ENCODE measurements at regions not wholly inside any gene's neighbourhood (a gene's known extent, or its start where the extent isn't known, plus 50 kb on each side); places are given as distances from the start of the nearest gene placed in this dataset.

DNA sequence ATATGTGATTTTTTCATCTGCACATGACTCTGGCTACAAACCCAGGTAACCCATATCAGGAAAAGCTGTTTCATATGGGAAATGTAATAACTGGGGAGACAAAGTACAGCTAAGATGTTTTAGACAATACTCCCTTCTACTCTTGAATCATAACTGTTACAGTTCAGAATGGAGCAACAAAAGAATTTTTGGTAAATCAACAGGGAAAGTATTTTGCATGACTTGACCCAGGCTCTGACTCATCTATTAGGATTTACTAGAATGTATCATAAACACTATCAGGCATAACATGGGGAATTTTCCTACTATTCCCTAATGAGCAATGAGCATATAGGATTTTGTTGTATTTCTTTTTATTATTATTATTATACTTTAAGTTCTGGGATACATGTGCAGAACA lies 553.0 kb downstream of the SLC16A7 start:
- no peak for FAIRE-seq
- POLR2A ChIA-PET: no interaction called here
- intact Hi-C loops (cut with micrococcal nuclease): no loop called here
- TF ChIP-seq, protein P1, sequence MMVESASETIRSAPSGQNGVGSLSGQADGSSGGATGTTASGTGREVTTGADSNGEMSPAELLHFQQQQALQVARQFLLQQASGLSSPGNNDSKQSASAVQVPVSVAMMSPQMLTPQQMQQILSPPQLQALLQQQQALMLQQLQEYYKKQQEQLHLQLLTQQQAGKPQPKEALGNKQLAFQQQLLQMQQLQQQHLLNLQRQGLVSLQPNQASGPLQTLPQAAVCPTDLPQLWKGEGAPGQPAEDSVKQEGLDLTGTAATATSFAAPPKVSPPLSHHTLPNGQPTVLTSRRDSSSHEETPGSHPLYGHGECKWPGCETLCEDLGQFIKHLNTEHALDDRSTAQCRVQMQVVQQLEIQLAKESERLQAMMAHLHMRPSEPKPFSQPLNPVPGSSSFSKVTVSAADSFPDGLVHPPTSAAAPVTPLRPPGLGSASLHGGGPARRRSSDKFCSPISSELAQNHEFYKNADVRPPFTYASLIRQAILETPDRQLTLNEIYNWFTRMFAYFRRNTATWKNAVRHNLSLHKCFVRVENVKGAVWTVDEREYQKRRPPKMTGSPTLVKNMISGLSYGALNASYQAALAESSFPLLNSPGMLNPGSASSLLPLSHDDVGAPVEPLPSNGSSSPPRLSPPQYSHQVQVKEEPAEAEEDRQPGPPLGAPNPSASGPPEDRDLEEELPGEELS (CRISPR knock-in tag; IDR thresholded peaks at IDR 0.05; ENCODE audit: borderline replicate concordance): no peak
- no peak for TF ChIP-seq ZKSCAN8 (CRISPR knock-in tag; IDR thresholded peaks at IDR 0.05)
- TF ChIP-seq ZBTB8A (IDR thresholded peaks at IDR 0.05; ENCODE audit: partially characterized antibody): no peak
- no peak for TF ChIP-seq ZNF780A (CRISPR knock-in tag; IDR thresholded peaks at IDR 0.05)
- no peak for TF ChIP-seq ZSCAN32 (CRISPR knock-in tag; IDR thresholded peaks at IDR 0.05)
- no peak for TF ChIP-seq YBX1 (IDR thresholded peaks at IDR 0.05)
- TF ChIP-seq HMG20A (CRISPR knock-in tag; conservative IDR thresholded peaks at IDR 0.05): no peak
- no peak for TF ChIP-seq KDM2B (CRISPR knock-in tag; IDR thresholded peaks at IDR 0.05)
- no peak for TF ChIP-seq ESRRB (CRISPR knock-in tag; IDR thresholded peaks at IDR 0.05; ENCODE audit: borderline replicate concordance)
- TF ChIP-seq, protein P2, sequence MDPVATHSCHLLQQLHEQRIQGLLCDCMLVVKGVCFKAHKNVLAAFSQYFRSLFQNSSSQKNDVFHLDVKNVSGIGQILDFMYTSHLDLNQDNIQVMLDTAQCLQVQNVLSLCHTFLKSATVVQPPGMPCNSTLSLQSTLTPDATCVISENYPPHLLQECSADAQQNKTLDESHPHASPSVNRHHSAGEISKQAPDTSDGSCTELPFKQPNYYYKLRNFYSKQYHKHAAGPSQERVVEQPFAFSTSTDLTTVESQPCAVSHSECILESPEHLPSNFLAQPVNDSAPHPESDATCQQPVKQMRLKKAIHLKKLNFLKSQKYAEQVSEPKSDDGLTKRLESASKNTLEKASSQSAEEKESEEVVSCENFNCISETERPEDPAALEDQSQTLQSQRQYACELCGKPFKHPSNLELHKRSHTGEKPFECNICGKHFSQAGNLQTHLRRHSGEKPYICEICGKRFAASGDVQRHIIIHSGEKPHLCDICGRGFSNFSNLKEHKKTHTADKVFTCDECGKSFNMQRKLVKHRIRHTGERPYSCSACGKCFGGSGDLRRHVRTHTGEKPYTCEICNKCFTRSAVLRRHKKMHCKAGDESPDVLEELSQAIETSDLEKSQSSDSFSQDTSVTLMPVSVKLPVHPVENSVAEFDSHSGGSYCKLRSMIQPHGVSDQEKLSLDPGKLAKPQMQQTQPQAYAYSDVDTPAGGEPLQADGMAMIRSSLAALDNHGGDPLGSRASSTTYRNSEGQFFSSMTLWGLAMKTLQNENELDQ (CRISPR knock-in tag; IDR thresholded peaks at IDR 0.05; ENCODE audit: borderline replicate concordance): no peak
- no peak for TF ChIP-seq KDM4B (IDR thresholded peaks at IDR 0.05; ENCODE audit: borderline replicate concordance in 2 of 2, low read depth in 1 of 2)
- TF ChIP-seq CEBPG (CRISPR knock-in tag; IDR thresholded peaks at IDR 0.05): no peak
- no peak for TF ChIP-seq CEBPG (tag; conservative IDR thresholded peaks at IDR 0.05 in 1 of 2, IDR thresholded peaks at IDR 0.05 in 1 of 2)
- TF ChIP-seq MCM7 (IDR thresholded peaks at IDR 0.05): no peak
- no peak for TF ChIP-seq CBFA2T2 (conservative IDR thresholded peaks at IDR 0.05)
- no peak for TF ChIP-seq NFATC3 (IDR thresholded peaks at IDR 0.05)

More for the DNA sequence above, 553.0 kb downstream of the SLC16A7 start:
- Histone ChIP-seq H3K4me2 (ENCODE audit: insufficient read depth, low read length) (no peak overlapping the region), H3K4me1 (replicated peaks in 1 of 2; ENCODE audit: control insufficient read depth in 2 of 2, insufficient read depth in 2 of 2, low read length in 2 of 2) (peaks cover 0 to 16% of the 10 kb centered on the region in 2 experiments; a peak in 2 of 5 replicates), H3K9me3 (replicated peaks; ENCODE audit: control insufficient read depth, insufficient read depth, low read depth, low read length) (no peaks in the 10 kb centered on the region), H3K36me3 (ENCODE audit: control insufficient read depth, insufficient read depth, low read length) (no peaks in the 10 kb centered on the region), H3K27ac (ENCODE audit: extremely low read depth, low read depth, low read length) (no peak overlapping the region), H3K9me1 (ENCODE audit: control insufficient read depth, insufficient read depth, low read length) (no peaks in the 10 kb centered on the region), H3K4me3 (no peak overlapping the region), H3K9ac (ENCODE audit: insufficient read depth in 1 of 2, low read depth in 2 of 2, low read length in 2 of 2) (no peak overlapping the region), H2AFZ (ENCODE audit: low read depth, low read length) (no peak overlapping the region), H4K20me1 (replicated peaks; ENCODE audit: control insufficient read depth, insufficient read depth, low read length) (no peaks in the 10 kb centered on the region), H3K79me2 (ENCODE audit: control insufficient read depth, insufficient read depth, low read length) (no peaks in the 10 kb centered on the region), H3K27me3 (ENCODE audit: control insufficient read depth in 2 of 2, insufficient read depth in 2 of 2, low read length in 2 of 2) (no peaks in the 10 kb centered on the region)
- CTCF ChIA-PET (ENCODE audit: low intra/inter-chr PET ratio): no interaction called here
- no peak for ATAC-seq
- in situ Hi-C loops (cut with MboI): no loop called here
- no TSS peak for BruUV-seq (replicated peaks)
- no peak for DNase-seq (ENCODE audit: extremely low read depth in 1 of 4, low spot score in 3 of 4)

Measured in K562 (cell line).